ENCODE measurements at regions not wholly inside any gene's neighbourhood (a gene's known extent, or its start where the extent isn't known, plus 50 kb on each side); places are given as distances from the start of the nearest gene placed in this dataset.

DNA sequence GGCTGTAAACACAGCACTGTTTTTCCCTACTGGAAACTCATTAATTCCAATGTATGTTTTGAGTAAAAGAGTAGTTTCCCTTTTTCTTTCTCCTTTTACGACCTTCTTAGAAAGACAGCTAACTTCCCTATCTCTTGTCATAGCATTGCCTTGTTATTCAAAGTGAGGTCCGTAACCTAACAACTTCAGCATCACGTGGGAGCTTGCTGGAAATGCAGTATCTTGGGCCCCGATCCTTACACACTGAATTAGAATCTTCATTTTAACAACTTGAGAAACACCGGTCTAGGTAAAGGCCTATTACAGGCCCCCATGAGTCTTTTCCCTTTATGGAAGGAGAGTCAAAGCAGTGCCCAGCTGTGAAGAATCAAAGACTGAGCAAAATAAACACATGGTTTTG lies 230.7 kb upstream of the PRKD1 start:
- Histone ChIP-seq H3K4me3 (no peak overlapping the region), H3F3A (replicated peaks; ENCODE audit: low read depth) (no peaks in the 10 kb centered on the region), H3K79me2 (replicated peaks; ENCODE audit: insufficient read depth) (no peaks in the 10 kb centered on the region), H2AFZ (no peak overlapping the region), H4K20me1 (replicated peaks; ENCODE audit: insufficient read depth) (no peaks in the 10 kb centered on the region), H3K9me2 (ENCODE audit: insufficient read depth) (no peaks in the 10 kb centered on the region), H3K36me3 (ENCODE audit: insufficient read depth) (no peaks in the 10 kb centered on the region), H3K4me2 (no peak overlapping the region), H3K27me3 (ENCODE audit: insufficient read depth) (no peaks in the 10 kb centered on the region; the same call in 1 of the 2 replicates), H3K27ac (ENCODE audit: low read depth) (no peak overlapping the region), H3K4me1 (ENCODE audit: insufficient read depth) (0 out of 2 replicates have a peak, but pooled peaks cover 3% of the 10 kb centered on the region)
- DNase-seq (ENCODE audit: low spot score) (peak; percentile 54), ATAC-seq (peak; percentile 56; the same call in 2 of the 3 replicates)
- Mint-ChIP-seq H3K27ac (no peak overlapping the region), H3K27me3 (ENCODE audit: insufficient read depth, low read depth, poor library complexity) (no peaks in the 10 kb centered on the region), H3K36me3 (ENCODE audit: low read depth) (no peaks in the 10 kb centered on the region), H3K9me3 (no peaks in the 10 kb centered on the region), H3K4me1 (peaks cover 6% of the 10 kb centered on the region; the same call in 2 of the 3 replicates), H3K4me3 (no peak overlapping the region)
- TF ChIP-seq EZH2 (IDR thresholded peaks at IDR 0.05; ENCODE audit: low read depth, unreplicated experiment): no peak
- TF ChIP-seq, protein P1, sequence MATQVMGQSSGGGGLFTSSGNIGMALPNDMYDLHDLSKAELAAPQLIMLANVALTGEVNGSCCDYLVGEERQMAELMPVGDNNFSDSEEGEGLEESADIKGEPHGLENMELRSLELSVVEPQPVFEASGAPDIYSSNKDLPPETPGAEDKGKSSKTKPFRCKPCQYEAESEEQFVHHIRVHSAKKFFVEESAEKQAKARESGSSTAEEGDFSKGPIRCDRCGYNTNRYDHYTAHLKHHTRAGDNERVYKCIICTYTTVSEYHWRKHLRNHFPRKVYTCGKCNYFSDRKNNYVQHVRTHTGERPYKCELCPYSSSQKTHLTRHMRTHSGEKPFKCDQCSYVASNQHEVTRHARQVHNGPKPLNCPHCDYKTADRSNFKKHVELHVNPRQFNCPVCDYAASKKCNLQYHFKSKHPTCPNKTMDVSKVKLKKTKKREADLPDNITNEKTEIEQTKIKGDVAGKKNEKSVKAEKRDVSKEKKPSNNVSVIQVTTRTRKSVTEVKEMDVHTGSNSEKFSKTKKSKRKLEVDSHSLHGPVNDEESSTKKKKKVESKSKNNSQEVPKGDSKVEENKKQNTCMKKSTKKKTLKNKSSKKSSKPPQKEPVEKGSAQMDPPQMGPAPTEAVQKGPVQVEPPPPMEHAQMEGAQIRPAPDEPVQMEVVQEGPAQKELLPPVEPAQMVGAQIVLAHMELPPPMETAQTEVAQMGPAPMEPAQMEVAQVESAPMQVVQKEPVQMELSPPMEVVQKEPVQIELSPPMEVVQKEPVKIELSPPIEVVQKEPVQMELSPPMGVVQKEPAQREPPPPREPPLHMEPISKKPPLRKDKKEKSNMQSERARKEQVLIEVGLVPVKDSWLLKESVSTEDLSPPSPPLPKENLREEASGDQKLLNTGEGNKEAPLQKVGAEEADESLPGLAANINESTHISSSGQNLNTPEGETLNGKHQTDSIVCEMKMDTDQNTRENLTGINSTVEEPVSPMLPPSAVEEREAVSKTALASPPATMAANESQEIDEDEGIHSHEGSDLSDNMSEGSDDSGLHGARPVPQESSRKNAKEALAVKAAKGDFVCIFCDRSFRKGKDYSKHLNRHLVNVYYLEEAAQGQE (IDR thresholded peaks at IDR 0.05; ENCODE audit: unreplicated experiment): no peak
- no peak for TF ChIP-seq ZNF331 (CRISPR knock-in tag; IDR thresholded peaks at IDR 0.05; ENCODE audit: low read depth)
- TF ChIP-seq STAT1 (IDR thresholded peaks at IDR 0.05; ENCODE audit: unreplicated experiment): no peak
- TF ChIP-seq ZNF114 (CRISPR knock-in tag; IDR thresholded peaks at IDR 0.05): no peak
- no peak for TF ChIP-seq POLR2AphosphoS5 (IDR thresholded peaks at IDR 0.05; ENCODE audit: low read depth)
- TF ChIP-seq, protein P2, sequence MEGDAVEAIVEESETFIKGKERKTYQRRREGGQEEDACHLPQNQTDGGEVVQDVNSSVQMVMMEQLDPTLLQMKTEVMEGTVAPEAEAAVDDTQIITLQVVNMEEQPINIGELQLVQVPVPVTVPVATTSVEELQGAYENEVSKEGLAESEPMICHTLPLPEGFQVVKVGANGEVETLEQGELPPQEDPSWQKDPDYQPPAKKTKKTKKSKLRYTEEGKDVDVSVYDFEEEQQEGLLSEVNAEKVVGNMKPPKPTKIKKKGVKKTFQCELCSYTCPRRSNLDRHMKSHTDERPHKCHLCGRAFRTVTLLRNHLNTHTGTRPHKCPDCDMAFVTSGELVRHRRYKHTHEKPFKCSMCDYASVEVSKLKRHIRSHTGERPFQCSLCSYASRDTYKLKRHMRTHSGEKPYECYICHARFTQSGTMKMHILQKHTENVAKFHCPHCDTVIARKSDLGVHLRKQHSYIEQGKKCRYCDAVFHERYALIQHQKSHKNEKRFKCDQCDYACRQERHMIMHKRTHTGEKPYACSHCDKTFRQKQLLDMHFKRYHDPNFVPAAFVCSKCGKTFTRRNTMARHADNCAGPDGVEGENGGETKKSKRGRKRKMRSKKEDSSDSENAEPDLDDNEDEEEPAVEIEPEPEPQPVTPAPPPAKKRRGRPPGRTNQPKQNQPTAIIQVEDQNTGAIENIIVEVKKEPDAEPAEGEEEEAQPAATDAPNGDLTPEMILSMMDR (conservative IDR thresholded peaks at IDR 0.05; ENCODE audit: low read depth in 2 of 2): no peak
- no peak for TF ChIP-seq JUNB (IDR thresholded peaks at IDR 0.05; ENCODE audit: unreplicated experiment)
- TF ChIP-seq CREB1 (CRISPR knock-in tag; IDR thresholded peaks at IDR 0.05; ENCODE audit: low read depth): no peak
- no peak for TF ChIP-seq NANOG (IDR thresholded peaks at IDR 0.05; ENCODE audit: borderline replicate concordance)
- TF ChIP-seq ZNF462 (CRISPR knock-in tag; IDR thresholded peaks at IDR 0.05): no peak
- TF ChIP-seq ETS1 (IDR thresholded peaks at IDR 0.05): no peak
- TF ChIP-seq EZH2phosphoT487 (IDR thresholded peaks at IDR 0.05; ENCODE audit: unreplicated experiment): no peak

Measured in GM23338 (cell line).